ENCODE measurements at regions not wholly inside any gene's neighbourhood (a gene's known extent, or its start where the extent isn't known, plus 50 kb on each side); places are given as distances from the start of the nearest gene placed in this dataset.

DNA sequence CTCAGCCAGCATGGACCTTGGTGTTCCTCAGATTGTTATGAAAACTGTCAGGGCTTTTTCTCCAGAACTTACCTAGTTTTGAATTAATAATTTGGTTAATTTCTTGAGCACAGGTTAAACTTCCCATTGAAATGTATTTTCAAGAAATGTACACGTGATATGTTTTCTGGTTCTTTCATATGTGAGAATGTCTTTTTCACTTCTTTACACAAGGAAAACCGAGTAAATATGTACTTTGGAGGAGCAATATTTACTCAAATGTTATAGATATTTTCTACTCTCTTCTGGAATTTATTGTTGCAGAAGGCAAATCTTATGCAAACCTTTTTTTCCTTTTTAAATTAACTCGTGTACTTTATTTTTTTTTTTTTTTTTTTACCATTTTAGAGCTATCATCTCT is 134.3 kb downstream of the AHR start:
- Histone ChIP-seq H3K9ac (ENCODE audit: low read length) (no peak overlapping the region), H3K27me3 (ENCODE audit: insufficient read depth, low read length) (no peaks in the 10 kb centered on the region), H3K79me2 (ENCODE audit: insufficient read depth, low read length) (no peaks in the 10 kb centered on the region), H3K36me3 (ENCODE audit: insufficient read depth, low read length) (no peaks in the 10 kb centered on the region), H3K27ac (ENCODE audit: low read depth, low read length) (no peak overlapping the region), H3K4me1 (ENCODE audit: insufficient read depth, low read length) (no peaks in the 10 kb centered on the region), H3K4me3 (ENCODE audit: insufficient read depth, low read depth, low read length) (no peak overlapping the region), H3K9me3 (ENCODE audit: insufficient read depth, low read depth, low read length) (peaks cover 4% of the 10 kb centered on the region), H2AFZ (ENCODE audit: low read depth, low read length) (no peak overlapping the region), H4K20me1 (ENCODE audit: insufficient read depth, low read length) (no peaks in the 10 kb centered on the region), H3K4me2 (ENCODE audit: low read length) (no peak overlapping the region)
- Mint-ChIP-seq H3K4me1 (ENCODE audit: low read depth, unreplicated experiment) (no peaks in the 10 kb centered on the region), H3K27ac (ENCODE audit: unreplicated experiment) (no peak overlapping the region), H3K27me3 (ENCODE audit: low read depth, unreplicated experiment) (no peaks in the 10 kb centered on the region), H3K36me3 (ENCODE audit: low read depth, unreplicated experiment) (no peaks in the 10 kb centered on the region), H3K9me3 (ENCODE audit: unreplicated experiment) (peaks cover 6% of the 10 kb centered on the region), H3K4me3 (ENCODE audit: unreplicated experiment) (no peak overlapping the region)
- DNase-seq (ENCODE audit: low read depth) (no peak), FAIRE-seq (no peak)
- TF ChIP-seq EZH2 (IDR thresholded peaks at IDR 0.05; ENCODE audit: insufficient read depth, low read length) = no peak
- TF ChIP-seq, protein P1, sequence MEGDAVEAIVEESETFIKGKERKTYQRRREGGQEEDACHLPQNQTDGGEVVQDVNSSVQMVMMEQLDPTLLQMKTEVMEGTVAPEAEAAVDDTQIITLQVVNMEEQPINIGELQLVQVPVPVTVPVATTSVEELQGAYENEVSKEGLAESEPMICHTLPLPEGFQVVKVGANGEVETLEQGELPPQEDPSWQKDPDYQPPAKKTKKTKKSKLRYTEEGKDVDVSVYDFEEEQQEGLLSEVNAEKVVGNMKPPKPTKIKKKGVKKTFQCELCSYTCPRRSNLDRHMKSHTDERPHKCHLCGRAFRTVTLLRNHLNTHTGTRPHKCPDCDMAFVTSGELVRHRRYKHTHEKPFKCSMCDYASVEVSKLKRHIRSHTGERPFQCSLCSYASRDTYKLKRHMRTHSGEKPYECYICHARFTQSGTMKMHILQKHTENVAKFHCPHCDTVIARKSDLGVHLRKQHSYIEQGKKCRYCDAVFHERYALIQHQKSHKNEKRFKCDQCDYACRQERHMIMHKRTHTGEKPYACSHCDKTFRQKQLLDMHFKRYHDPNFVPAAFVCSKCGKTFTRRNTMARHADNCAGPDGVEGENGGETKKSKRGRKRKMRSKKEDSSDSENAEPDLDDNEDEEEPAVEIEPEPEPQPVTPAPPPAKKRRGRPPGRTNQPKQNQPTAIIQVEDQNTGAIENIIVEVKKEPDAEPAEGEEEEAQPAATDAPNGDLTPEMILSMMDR (IDR thresholded peaks at IDR 0.05; ENCODE audit: insufficient read depth, low read depth, low read length) = no peak

DNA sequence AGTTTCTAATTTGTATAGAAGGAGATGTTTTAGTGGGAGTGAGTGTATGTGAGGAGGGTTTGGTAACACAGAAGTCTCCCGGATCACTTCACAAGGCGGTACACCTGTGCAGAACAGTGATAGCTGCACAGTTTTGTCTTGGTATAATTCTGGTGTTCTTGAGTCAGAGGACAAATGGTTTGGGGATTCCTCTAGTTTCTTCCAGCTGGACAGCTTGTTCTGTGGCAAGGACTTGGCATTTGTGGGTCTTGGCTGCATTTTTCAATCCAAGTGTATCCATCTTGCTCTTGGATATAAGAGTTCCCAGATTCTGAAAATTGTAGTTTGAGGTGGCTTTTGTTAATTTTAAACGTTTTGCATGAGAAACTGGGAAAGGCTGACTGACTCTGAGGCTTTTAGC is 135.7 kb downstream of the AHR start:
- Mint-ChIP-seq H3K36me3 (ENCODE audit: low read depth, unreplicated experiment) (no peaks in the 10 kb centered on the region), H3K27ac (ENCODE audit: unreplicated experiment) (no peak overlapping the region), H3K27me3 (ENCODE audit: low read depth, unreplicated experiment) (no peaks in the 10 kb centered on the region), H3K4me3 (ENCODE audit: unreplicated experiment) (no peak overlapping the region), H3K4me1 (ENCODE audit: low read depth, unreplicated experiment) (no peaks in the 10 kb centered on the region), H3K9me3 (ENCODE audit: unreplicated experiment) (no peaks in the 10 kb centered on the region)
- no peaks in the 10 kb centered on the region for H3K27me3 ChIP-seq (ENCODE audit: insufficient read depth, low read length)
- H3K36me3 ChIP-seq (ENCODE audit: insufficient read depth, low read length) = no peaks in the 10 kb centered on the region
- no peaks in the 10 kb centered on the region for H4K20me1 ChIP-seq (ENCODE audit: insufficient read depth, low read length)
- H3K4me2 ChIP-seq (ENCODE audit: low read length) = no peak overlapping the region
- no peak overlapping the region for H3K4me3 ChIP-seq (ENCODE audit: insufficient read depth, low read depth, low read length)
- H2AFZ ChIP-seq (ENCODE audit: low read depth, low read length) = no peak overlapping the region
- no peak overlapping the region for H3K9ac ChIP-seq (ENCODE audit: low read length)
- DNase-seq (ENCODE audit: low read depth) = no peak
- no peak for TF ChIP-seq EZH2 (IDR thresholded peaks at IDR 0.05; ENCODE audit: insufficient read depth, low read length)
- TF ChIP-seq, protein P1 (IDR thresholded peaks at IDR 0.05; ENCODE audit: insufficient read depth, low read depth, low read length) = no peak
- no peak for FAIRE-seq
- H3K4me1 ChIP-seq (ENCODE audit: insufficient read depth, low read length) = no peaks in the 10 kb centered on the region
- H3K79me2 ChIP-seq (ENCODE audit: insufficient read depth, low read length) = no peaks in the 10 kb centered on the region
- no peak overlapping the region for H3K27ac ChIP-seq (ENCODE audit: low read depth, low read length)
- no peaks in the 10 kb centered on the region for H3K9me3 ChIP-seq (ENCODE audit: insufficient read depth, low read depth, low read length)

DNA sequence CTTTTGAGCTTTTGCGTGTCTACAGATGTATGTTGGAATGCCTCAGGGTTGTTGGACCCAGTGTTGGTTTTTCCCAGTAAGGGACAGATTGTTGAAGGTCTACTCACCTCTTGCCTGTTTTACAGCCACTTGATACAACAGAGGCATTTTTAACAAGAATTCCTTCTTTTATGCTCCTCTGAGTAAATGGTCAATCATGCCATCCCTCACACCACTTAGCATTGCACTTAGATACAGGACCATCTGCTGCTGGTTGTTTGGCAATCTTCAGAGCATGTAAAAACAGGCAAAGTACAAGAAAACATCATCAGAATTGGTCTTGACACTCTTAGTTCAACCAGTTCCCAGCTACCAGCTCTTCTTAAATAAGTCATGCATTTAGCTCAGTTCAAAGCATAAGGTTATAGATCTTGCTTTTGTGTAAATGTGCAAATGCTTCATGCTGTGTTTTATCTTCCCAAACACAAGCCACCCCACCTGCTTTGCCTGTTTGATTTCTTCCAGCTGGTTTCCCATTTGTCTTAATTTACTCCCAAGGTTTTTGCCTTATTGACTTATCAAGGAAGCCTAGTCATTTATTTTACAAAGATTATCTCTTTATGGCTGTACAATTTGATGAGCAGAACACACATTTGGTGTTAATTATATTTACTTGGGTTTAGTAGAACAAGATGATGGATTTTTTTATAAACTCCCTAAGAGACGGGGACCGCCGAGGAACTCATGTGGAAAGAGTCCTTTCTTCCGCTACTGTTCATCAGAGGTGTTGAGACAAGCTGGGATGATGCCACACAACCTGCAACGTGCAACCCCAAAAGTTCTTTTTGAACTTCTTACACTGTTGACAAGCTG is 136.6 kb downstream of the AHR start:
- FAIRE-seq = peak; percentile 39
- H3K4me1 Mint-ChIP-seq (ENCODE audit: low read depth, unreplicated experiment) = no peaks in the 10 kb centered on the region
- no peaks in the 10 kb centered on the region for H3K9me3 ChIP-seq (ENCODE audit: insufficient read depth, low read depth, low read length)
- H3K9me3 Mint-ChIP-seq (ENCODE audit: unreplicated experiment) = peaks cover 5% of the 10 kb centered on the region
- no peak overlapping the region for H3K27ac ChIP-seq (ENCODE audit: low read depth, low read length)
- H3K27ac Mint-ChIP-seq (ENCODE audit: unreplicated experiment) = no peak overlapping the region
- no peak overlapping the region for H3K9ac ChIP-seq (ENCODE audit: low read length)
- DNase-seq (ENCODE audit: low read depth) = no peak
- TF ChIP-seq, protein P1 (IDR thresholded peaks at IDR 0.05; ENCODE audit: insufficient read depth, low read depth, low read length) = no peak
- TF ChIP-seq EZH2 (IDR thresholded peaks at IDR 0.05; ENCODE audit: insufficient read depth, low read length) = no peak
- no peaks in the 10 kb centered on the region for H3K36me3 ChIP-seq (ENCODE audit: insufficient read depth, low read length)
- H2AFZ ChIP-seq (ENCODE audit: low read depth, low read length) = no peak overlapping the region
- no peaks in the 10 kb centered on the region for H3K27me3 Mint-ChIP-seq (ENCODE audit: low read depth, unreplicated experiment)
- H3K4me3 ChIP-seq (ENCODE audit: insufficient read depth, low read depth, low read length) = no peak overlapping the region
- H3K36me3 Mint-ChIP-seq (ENCODE audit: low read depth, unreplicated experiment) = no peaks in the 10 kb centered on the region
- no peaks in the 10 kb centered on the region for H4K20me1 ChIP-seq (ENCODE audit: insufficient read depth, low read length)
- H3K4me3 Mint-ChIP-seq (ENCODE audit: unreplicated experiment) = no peak overlapping the region
- no peaks in the 10 kb centered on the region for H3K79me2 ChIP-seq (ENCODE audit: insufficient read depth, low read length)
- H3K27me3 ChIP-seq (ENCODE audit: insufficient read depth, low read length) = no peaks in the 10 kb centered on the region
- H3K4me1 ChIP-seq (ENCODE audit: insufficient read depth, low read length) = no peaks in the 10 kb centered on the region
- no peak overlapping the region for H3K4me2 ChIP-seq (ENCODE audit: low read length)

Measured in astrocyte (in vitro differentiated cells and primary cell).